HG03378 (cell line): ENCODE measurements at regions not wholly inside any gene's neighbourhood (a gene's known extent, or its start where the extent isn't known, plus 50 kb on each side); places are given as distances from the start of the nearest gene placed in this dataset.
"Not testable (repeated sequence)": the region's sequence is repeated elsewhere in the genome, so short reads cannot be mapped to it uniquely, and the experiment has no call there.

Source experiments
- ATAC-seq: cut with Tn5 transposase; IDR thresholded peaks from one replicate; pipeline ENCODE4 v1.9.1; 2021; ENCODE audit warnings: mild to moderate bottlenecking, moderate library complexity; ENCODE audit not compliant: unreplicated experiment

GRCh38 chr4:180962268-180962667 lies 1280.9 kb upstream of the TENM3 start:
- ATAC-seq, result no peak

GRCh38 chr4:180966312-180966711 lies 1276.9 kb upstream of the TENM3 start:
- ATAC-seq, result no peak

- ATAC-seq, result no peak
These were observed 1275.3 kb upstream of the TENM3 start for GRCh38 chr4:180967936-180968335.

GRCh38 chr4:180973894-180974293 lies 1269.3 kb upstream of the TENM3 start:
- ATAC-seq, result no peak

- no peak for ATAC-seq
These were observed 1252.3 kb upstream of the TENM3 start for GRCh38 chr4:180990931-180991330.

- no peak for ATAC-seq
These were observed 1249.9 kb upstream of the TENM3 start for GRCh38 chr4:180993244-180993836.

- ATAC-seq, result no peak
These were observed 1248.5 kb upstream of the TENM3 start for GRCh38 chr4:180994722-180995121.

GRCh38 chr4:180999217-180999616 lies 1244.0 kb upstream of the TENM3 start:
- ATAC-seq, result no peak

GRCh38 chr4:181004056-181004455 lies 1239.1 kb upstream of the TENM3 start:
- ATAC-seq, result no peak

- no peak for ATAC-seq
These were observed 1236.5 kb upstream of the TENM3 start for GRCh38 chr4:181006499-181007260.

GRCh38 chr4:181007751-181008150 lies 1235.5 kb upstream of the TENM3 start:
- no peak for ATAC-seq

- ATAC-seq, result no peak
These were observed 1235.0 kb upstream of the TENM3 start for GRCh38 chr4:181008164-181008563.

- no peak for ATAC-seq
These were observed 1230.0 kb upstream of the TENM3 start for GRCh38 chr4:181013162-181013561.

- ATAC-seq, result no peak
These were observed 1226.2 kb upstream of the TENM3 start for GRCh38 chr4:181017038-181017437.

- no peak for ATAC-seq
These were observed 1224.7 kb upstream of the TENM3 start for GRCh38 chr4:181018472-181018871.

- ATAC-seq, result no peak
These were observed 1224.3 kb upstream of the TENM3 start for GRCh38 chr4:181018913-181019312.

GRCh38 chr4:181020456-181020855 lies 1222.7 kb upstream of the TENM3 start:
- ATAC-seq, result no peak

GRCh38 chr4:181021213-181021612 lies 1222.0 kb upstream of the TENM3 start:
- no peak for ATAC-seq

GRCh38 chr4:181030135-181030921 lies 1212.9 kb upstream of the TENM3 start:
- not testable (repeated sequence) for ATAC-seq

- no peak for ATAC-seq
These were observed 1212.2 kb upstream of the TENM3 start for GRCh38 chr4:181030961-181031360.

GRCh38 chr4:181043486-181043885 lies 1199.7 kb upstream of the TENM3 start:
- ATAC-seq, result no peak

- ATAC-seq, result no peak
These were observed 1196.4 kb upstream of the TENM3 start for GRCh38 chr4:181046809-181047208.
